H1 (cell line): ENCODE measurements at regions not wholly inside any gene's neighbourhood (a gene's known extent, or its start where the extent isn't known, plus 50 kb on each side); places are given as distances from the start of the nearest gene placed in this dataset.
A peak's percentile ranks its signal among the peaks of the same experiment; 100 is the strongest.

Experiments used
- CTCF ChIA-PET: fragments of 300-600 bp; sonication (Branson Sonifier 250); formaldehyde crosslinking; loops from one replicate; lab custom pipeline; 2021; ENCODE audit not compliant: partially characterized antibody; lab: Charles Lee
- POLR2A ChIA-PET: fragments of 300-600 bp; sonication (Branson Sonifier 250); formaldehyde crosslinking; loops from one replicate; lab custom pipeline; 2021; ENCODE audit warnings: inconsistent platforms; ENCODE audit not compliant: partially characterized antibody; lab: Charles Lee
- DNase-seq, 2 experiments: peaks; one replicate each; pipeline versions ENCODE4 v3.0.0 to v3.0.0-alpha.2; 2010 to 2022; ENCODE audit warnings: low spot score in 2 of 2, low read depth in 1 of 2, mixed read lengths in 1 of 2
- FAIRE-seq: peaks from 2 replicates; lab custom pipeline; 2011; peaks lifted over from hg19 to GRCh38; lab: Jason Lieb, UNC
- H2AFZ ChIP-seq: 2 replicates; pipeline ENCODE4 v1.8.1; 2012; ENCODE audit warnings: low read length, inconsistent platforms
- H2AK5ac ChIP-seq: 2 replicates; pipeline ENCODE4 v1.6.1; 2013; ENCODE audit warnings: low read depth, low read length
- H2BK120ac ChIP-seq: replicated peaks from 2 replicates; pipeline ENCODE3; 2013; ENCODE audit warnings: low read depth, low read length, inconsistent platforms
- H2BK12ac ChIP-seq: 2 replicates; pipeline ENCODE4 v1.6.1; 2013; ENCODE audit warnings: low read depth, low read length
- H2BK15ac ChIP-seq: 2 replicates; pipeline ENCODE4 v1.6.1; 2013; ENCODE audit warnings: low read length
- H2BK20ac ChIP-seq: 2 replicates; pipeline ENCODE4 v1.6.1; 2013; ENCODE audit warnings: low read length
- H2BK5ac ChIP-seq: 2 replicates; pipeline ENCODE4 v1.6.1; 2013; ENCODE audit warnings: low read depth, low read length
- H3K14ac ChIP-seq: 2 replicates; pipeline ENCODE4 v1.6.1; 2013; ENCODE audit warnings: inconsistent platforms; ENCODE audit not compliant: insufficient read length
- H3K18ac ChIP-seq: 2 replicates; pipeline ENCODE4 v1.6.1; 2013; ENCODE audit warnings: low read length; ENCODE audit errors: extremely low read depth
- H3K23ac ChIP-seq: 2 replicates; pipeline ENCODE4 v1.6.1; 2013; ENCODE audit warnings: inconsistent platforms; ENCODE audit not compliant: insufficient read length
- H3K23me2 ChIP-seq: 2 replicates; pipeline ENCODE4 v1.6.1; 2013; ENCODE audit warnings: low read depth, low read length
- H3K27ac ChIP-seq: 2 replicates; pipeline ENCODE4 v1.6.1; 2011; ENCODE audit warnings: low read depth, low read length, inconsistent platforms
- H3K27me3 ChIP-seq, 4 experiments: replicated peaks in 1 of 4; 1 replicate in 1 of 4; 2 replicates in 3 of 4; pipeline versions ENCODE4 v1.6.1 to v1.8.1; 2011 to 2013; ENCODE audit warnings: low read length in 3 of 4, mild to moderate bottlenecking in 3 of 4, inconsistent platforms in 2 of 4, mixed read lengths in 2 of 4, moderate library complexity in 1 of 4; ENCODE audit not compliant: control insufficient read depth in 3 of 4, insufficient read depth in 3 of 4; ENCODE audit errors: extremely low read depth in 1 of 4
- H3K36me3 ChIP-seq, 4 experiments: 2 replicates each; pipeline versions ENCODE4 v1.6.1 to v1.8.1; 2011 to 2013; ENCODE audit warnings: mild to moderate bottlenecking in 4 of 4, low read length in 3 of 4, moderate library complexity in 2 of 4, control low read depth in 1 of 4, inconsistent platforms in 1 of 4; ENCODE audit not compliant: insufficient read depth in 4 of 4, control insufficient read depth in 2 of 4
- H3K4ac ChIP-seq: replicated peaks from 2 replicates; pipeline ENCODE3; 2013; ENCODE audit warnings: low read length, low read depth, mixed read lengths, inconsistent platforms; ENCODE audit not compliant: insufficient read length
- H3K4me1 ChIP-seq, 4 experiments: replicated peaks in 1 of 4; 1 replicate in 1 of 4; 2 replicates in 3 of 4; pipeline versions ENCODE4 v1.6.1 to v1.8.1; 2011 to 2013; ENCODE audit warnings: low read length in 3 of 4, inconsistent platforms in 2 of 4, mixed read lengths in 1 of 4; ENCODE audit not compliant: insufficient read depth in 4 of 4, control insufficient read depth in 3 of 4
- H3K4me2 ChIP-seq, 2 experiments: 2 replicates each; pipeline versions ENCODE4 v1.6.1 to v1.8.1; 2011 to 2013; ENCODE audit warnings: low read depth in 2 of 2, low read length in 2 of 2, control low read depth in 1 of 2, inconsistent platforms in 1 of 2, mild to moderate bottlenecking in 1 of 2; ENCODE audit not compliant: insufficient read depth in 1 of 2
- H3K4me3 ChIP-seq, 4 experiments: fragments of 200-600, 300-600 bp in 1 of 4; sonication (generic), shearing (Covaris generic), sonication (Bioruptor Twin) in 1 of 4; 2 replicates each; pipeline versions ENCODE4 v1.5.1 to v1.8.1; 2011 to 2016; ENCODE audit warnings: low read length in 4 of 4, low read depth in 3 of 4, control low read depth in 2 of 4, inconsistent platforms in 2 of 4, mild to moderate bottlenecking in 2 of 4, mixed read lengths in 1 of 4, moderate library complexity in 1 of 4; ENCODE audit not compliant: insufficient read depth in 2 of 4; ENCODE audit errors: extremely low read depth in 1 of 4
- H3K56ac ChIP-seq: replicated peaks from 2 replicates; pipeline ENCODE3; 2013; ENCODE audit warnings: low read depth, mild to moderate bottlenecking, mixed read lengths, low read length, inconsistent platforms; ENCODE audit not compliant: insufficient read length
- H3K79me1 ChIP-seq: 2 replicates; pipeline ENCODE4 v1.6.1; 2013; ENCODE audit warnings: low read depth, low read length, control low read depth
- H3K79me2 ChIP-seq, 2 experiments: 2 replicates each; pipeline versions ENCODE4 v1.6.1 to v1.8.1; 2012 to 2013; ENCODE audit warnings: low read length in 2 of 2, mild to moderate bottlenecking in 2 of 2, inconsistent platforms in 1 of 2; ENCODE audit not compliant: insufficient read depth in 2 of 2, control insufficient read depth in 1 of 2
- H3K9ac ChIP-seq, 4 experiments: replicated peaks in 1 of 4; 1 replicate in 1 of 4; 2 replicates in 3 of 4; pipeline versions ENCODE4 v1.6.1 to v1.8.1; 2011 to 2013; ENCODE audit warnings: low read depth in 3 of 4, low read length in 3 of 4, control low read depth in 2 of 4, mild to moderate bottlenecking in 2 of 4, moderate library complexity in 2 of 4, inconsistent platforms in 1 of 4; ENCODE audit errors: extremely low read depth in 1 of 4
- H3K9me3 ChIP-seq, 2 experiments: 2 replicates each; pipeline versions ENCODE4 v1.6.1 to v1.8.1; 2012 to 2013; ENCODE audit warnings: mild to moderate bottlenecking in 2 of 2, moderate library complexity in 2 of 2, control low read depth in 1 of 2, inconsistent platforms in 1 of 2, low read depth in 1 of 2, low read length in 1 of 2, mixed read lengths in 1 of 2; ENCODE audit not compliant: insufficient read depth in 2 of 2
- H4K20me1 ChIP-seq, 2 experiments: replicated peaks in 1 of 2; 2 replicates each; pipeline versions ENCODE3 to v1.8.1; 2011 to 2013; ENCODE audit warnings: inconsistent platforms in 2 of 2, low read length in 2 of 2, mild to moderate bottlenecking in 1 of 2; ENCODE audit not compliant: insufficient read depth in 2 of 2, control insufficient read depth in 1 of 2
- H4K5ac ChIP-seq: 2 replicates; pipeline ENCODE4 v1.6.1; 2013; ENCODE audit warnings: low read length, low read depth, mixed read lengths, inconsistent platforms; ENCODE audit not compliant: insufficient read length
- H4K8ac ChIP-seq: 2 replicates; pipeline ENCODE4 v1.8.0; 2013; ENCODE audit warnings: mild to moderate bottlenecking, moderate library complexity, low read length, inconsistent platforms; ENCODE audit not compliant: insufficient read depth; ENCODE audit errors: extremely low read depth
- H4K91ac ChIP-seq: replicated peaks from 2 replicates; pipeline ENCODE3; 2013; ENCODE audit warnings: low read length, mixed read lengths, inconsistent platforms; ENCODE audit not compliant: insufficient read length
- JUND ChIP-seq: IDR thresholded peaks from 2 replicates; pipeline ENCODE4 v1.6.1; 2011; ENCODE audit warnings: mild to moderate bottlenecking, improper control_type of control experiment, low read length
- TCF12 ChIP-seq: IDR thresholded peaks from 2 replicates; pipeline ENCODE4 v1.6.1; 2011; ENCODE audit warnings: low read depth, mild to moderate bottlenecking, low read length
- WGBS, 2 experiments: shearing (Covaris generic) in 1 of 2; methylation state at CpG; one replicate each; pipeline versions ENCODE4 v1.1.6 to v1.1.7; 2013 to 2015; ENCODE audit warnings: low lambda C conversion rate in 2 of 2, mixed read lengths in 2 of 2, inconsistent platforms in 1 of 2, low coverage in 1 of 2, missing lambda C conversion rate in 1 of 2; ENCODE audit not compliant: insufficient replicate concordance in 2 of 2, insufficient coverage in 1 of 2, insufficient read length in 1 of 2; ENCODE audit errors: extremely low coverage in 1 of 2, missing lambda C conversion rate in 1 of 2; 5-methylcytosine and 5-hydroxymethylcytosine counted together

GRCh38 chr14:65238456-65238855 lies 136.1 kb upstream of the MAX start:
- Histone ChIP-seq H3K9me3 (no peaks in the 10 kb centered on the region), H3K23me2 (no peaks in the 10 kb centered on the region), H3K4me3 (no peak overlapping the region), H3K4ac (no peak overlapping the region), H2BK20ac (no peak overlapping the region), H2BK120ac (no peak overlapping the region), H4K20me1 (no peaks in the 10 kb centered on the region), H3K14ac (no peak overlapping the region), H3K9ac (no peak overlapping the region), H4K91ac (no peak overlapping the region), H2BK15ac (no peak overlapping the region), H2AFZ (no peak overlapping the region; the same call in 1 of the 2 replicates), H3K36me3 (no peaks in the 10 kb centered on the region), H4K8ac (no peak overlapping the region), H3K4me2 (peak overlapping the region; percentile 27 to 28; a peak in 2 of 4 replicates), H3K79me1 (no peaks in the 10 kb centered on the region), H3K18ac (no peak overlapping the region), H3K79me2 (no peaks in the 10 kb centered on the region), H4K5ac (no peak overlapping the region), H2AK5ac (no peak overlapping the region), H3K56ac (no peak overlapping the region), H2BK12ac (no peak overlapping the region), H3K23ac (no peak overlapping the region), H3K4me1 (peaks cover 0 to 13% (median 3%) of the 10 kb centered on the region in 4 experiments; a peak in 6 of 7 replicates), H2BK5ac (no peak overlapping the region), H3K27ac (no peak overlapping the region), H3K27me3 (no peaks in the 10 kb centered on the region)
- WGBS, 2 experiments, result 82% methylated on average over 6 of the region's 6 CpGs; no CpG with 5 or more reads in 1 of the 2 experiments
- TF ChIP-seq TCF12 (no peak), JUND (0 out of 2 replicates have a peak, but pooled peaks have one; percentile 32)
- FAIRE-seq (no peak), DNase-seq (no peak)
- POLR2A ChIA-PET, result interaction anchor here (1.2 kb wide), 1 partner anchor 13 kb away, joined by 3 read pairs; no protein-coding TSS in a partner anchor
- CTCF ChIA-PET, result interaction anchor here (0.6 to 2.6 kb wide), 6 partner anchors 10 to 74 kb away, joined by 3 to 5 read pairs (median 3); no protein-coding TSS in a partner anchor
